ENCODE measurements at regions not wholly inside any gene's neighbourhood (a gene's known extent, or its start where the extent isn't known, plus 50 kb on each side); places are given as distances from the start of the nearest gene placed in this dataset.
"Not testable (repeated sequence)": the region's sequence is repeated elsewhere in the genome, so short reads cannot be mapped to it uniquely, and the experiment has no call there.

- no peak for DNase-seq
These were observed 171.6 kb upstream of the TNRC6C start for GRCh38 chr17:77786740-77787505.

- no peak for DNase-seq
These were observed 168.2 kb upstream of the TNRC6C start for GRCh38 chr17:77790143-77790829.

- DNase-seq, result no peak
These were observed 165.9 kb upstream of the TNRC6C start for GRCh38 chr17:77792626-77793025.

- DNase-seq, result no peak
These were observed 165.1 kb upstream of the TNRC6C start for GRCh38 chr17:77793146-77793970.

- DNase-seq, result no peak
These were observed 164.6 kb upstream of the TNRC6C start for GRCh38 chr17:77793971-77794235.

GRCh38 chr17:77794846-77795245 lies 163.7 kb upstream of the TNRC6C start:
- DNase-seq, result no peak

- DNase-seq, result no peak
These were observed 162.8 kb upstream of the TNRC6C start for GRCh38 chr17:77795685-77796084.

- DNase-seq, result no peak
These were observed 162.2 kb upstream of the TNRC6C start for GRCh38 chr17:77796176-77796860.

GRCh38 chr17:77798031-77798430 lies 160.5 kb upstream of the TNRC6C start:
- DNase-seq, result no peak

- no peak for DNase-seq
These were observed 160.0 kb upstream of the TNRC6C start for GRCh38 chr17:77798481-77798880.

- no peak for DNase-seq
These were observed 157.7 kb upstream of the TNRC6C start for GRCh38 chr17:77800816-77801215.

- DNase-seq, result no peak
These were observed 156.8 kb upstream of the TNRC6C start for GRCh38 chr17:77801545-77802332.

- no peak for DNase-seq
These were observed 156.2 kb upstream of the TNRC6C start for GRCh38 chr17:77802333-77802615.

- DNase-seq, result no peak
These were observed 155.7 kb upstream of the TNRC6C start for GRCh38 chr17:77802811-77803220.

GRCh38 chr17:77803726-77804125 lies 154.8 kb upstream of the TNRC6C start:
- DNase-seq, result no peak

GRCh38 chr17:77804796-77805426 lies 153.6 kb upstream of the TNRC6C start:
- DNase-seq, result no peak

GRCh38 chr17:77805970-77806369 lies 152.5 kb upstream of the TNRC6C start:
- not testable (repeated sequence) for DNase-seq

GRCh38 chr17:77807051-77807745 lies 151.3 kb upstream of the TNRC6C start:
- no peak for DNase-seq

- DNase-seq, result no peak
These were observed 150.6 kb upstream of the TNRC6C start for GRCh38 chr17:77807746-77808441.

GRCh38 chr17:77808686-77809425 lies 149.6 kb upstream of the TNRC6C start:
- no peak for DNase-seq

Data from RPMI8226 (cell line).